Lower leg skin (tissue), 3 donors: ENCODE measurements at regions not wholly inside any gene's neighbourhood (a gene's known extent, or its start where the extent isn't known, plus 50 kb on each side); places are given as distances from the start of the nearest gene placed in this dataset.

Experiments used
- CTCF ChIP-seq, 3 donors: fragments of 450-650 bp; IDR thresholded peaks; one replicate each; pipeline ENCODE4 v1.5.1; 2016; ENCODE audit warnings: antibody characterized with exemption in 3 of 3, mild to moderate bottlenecking in 3 of 3, moderate library complexity in 2 of 3
- POLR2A ChIP-seq, 2 donors: fragments of 450-650 bp; IDR thresholded peaks; one replicate each; pipeline ENCODE4 v1.6.1; 2016 to 2017; ENCODE audit warnings: antibody characterized with exemption in 2 of 2, mild to moderate bottlenecking in 1 of 2, moderate library complexity in 1 of 2

DNA sequence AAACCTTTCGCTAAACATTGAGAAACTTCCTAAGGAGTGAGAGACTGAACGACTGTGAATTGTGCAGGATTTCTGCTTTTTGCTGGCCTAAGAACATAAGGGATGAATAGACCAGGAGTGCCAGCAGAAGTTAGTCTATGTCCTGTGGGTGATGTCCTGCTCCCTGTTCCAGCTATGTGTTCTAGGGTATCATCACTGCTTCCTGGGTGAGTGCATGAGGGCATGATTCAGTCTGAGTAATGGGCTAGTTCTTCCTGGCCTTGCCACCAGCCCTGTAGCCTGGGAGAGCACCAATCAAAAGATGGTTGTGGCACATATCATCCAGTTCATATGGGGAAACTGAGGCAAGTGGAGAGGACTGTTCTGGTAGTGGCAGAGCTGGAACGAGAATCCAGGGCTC is 153.9 kb upstream of the TPM1 start:
- TF ChIP-seq CTCF (IDR thresholded peaks at IDR 0.05) = no peak
- no peak for TF ChIP-seq POLR2A (IDR thresholded peaks at IDR 0.05)
